ENCODE measurements at regions not wholly inside any gene's neighbourhood (a gene's known extent, or its start where the extent isn't known, plus 50 kb on each side); places are given as distances from the start of the nearest gene placed in this dataset.

GRCh38 chr5:69024241-69024651 lies 69.6 kb upstream of the SLC30A5 start:
- FAIRE-seq: no peak
- peak; percentile 58 for DNase-seq (ENCODE audit: low read depth)
- Histone ChIP-seq H3K27me3 (ENCODE audit: control insufficient read depth, insufficient read depth, low read length) (peaks cover 2% of the 10 kb centered on the region), H3K4me3 (ENCODE audit: low read depth, low read length) (no peak overlapping the region), H3K36me3 (ENCODE audit: control insufficient read depth, insufficient read depth, low read length) (no peaks in the 10 kb centered on the region)
- TF ChIP-seq CTCF (IDR thresholded peaks at IDR 0.05; ENCODE audit: insufficient read depth, low read length, severe bottlenecking): peak; percentile 67

- FAIRE-seq (no peak), DNase-seq (ENCODE audit: low read depth) (no peak)
- Histone ChIP-seq H3K4me3 (ENCODE audit: low read depth, low read length) (no peak overlapping the region), H3K36me3 (ENCODE audit: control insufficient read depth, insufficient read depth, low read length) (no peaks in the 10 kb centered on the region), H3K27me3 (ENCODE audit: control insufficient read depth, insufficient read depth, low read length) (no peaks in the 10 kb centered on the region)
- no peak for TF ChIP-seq CTCF (IDR thresholded peaks at IDR 0.05; ENCODE audit: insufficient read depth, low read length, severe bottlenecking)
These were observed 64.5 kb upstream of the SLC30A5 start for GRCh38 chr5:69029292-69029691.

GRCh38 chr5:69030358-69031062 lies 63.3 kb upstream of the SLC30A5 start:
- H3K36me3 ChIP-seq (ENCODE audit: control insufficient read depth, insufficient read depth, low read length): no peaks in the 10 kb centered on the region
- DNase-seq (ENCODE audit: low read depth): no peak
- FAIRE-seq: no peak
- H3K27me3 ChIP-seq (ENCODE audit: control insufficient read depth, insufficient read depth, low read length): no peaks in the 10 kb centered on the region
- TF ChIP-seq CTCF (IDR thresholded peaks at IDR 0.05; ENCODE audit: insufficient read depth, low read length, severe bottlenecking): no peak
- no peak overlapping the region for H3K4me3 ChIP-seq (ENCODE audit: low read depth, low read length)

- no peak for FAIRE-seq
- Histone ChIP-seq H3K27me3 (ENCODE audit: control insufficient read depth, insufficient read depth, low read length) (no peaks in the 10 kb centered on the region), H3K36me3 (ENCODE audit: control insufficient read depth, insufficient read depth, low read length) (no peaks in the 10 kb centered on the region), H3K4me3 (ENCODE audit: low read depth, low read length) (no peak overlapping the region)
- TF ChIP-seq CTCF (IDR thresholded peaks at IDR 0.05; ENCODE audit: insufficient read depth, low read length, severe bottlenecking): no peak
- no peak for DNase-seq (ENCODE audit: low read depth)
These were observed 61.8 kb upstream of the SLC30A5 start for GRCh38 chr5:69032009-69032408.

GRCh38 chr5:69033690-69034089 lies 60.1 kb upstream of the SLC30A5 start:
- peak; percentile 39 for DNase-seq (ENCODE audit: low read depth)
- Histone ChIP-seq H3K36me3 (ENCODE audit: control insufficient read depth, insufficient read depth, low read length) (no peaks in the 10 kb centered on the region), H3K4me3 (ENCODE audit: low read depth, low read length) (no peak overlapping the region), H3K27me3 (ENCODE audit: control insufficient read depth, insufficient read depth, low read length) (no peaks in the 10 kb centered on the region)
- no peak for FAIRE-seq
- TF ChIP-seq CTCF (IDR thresholded peaks at IDR 0.05; ENCODE audit: insufficient read depth, low read length, severe bottlenecking): no peak

- TF ChIP-seq CTCF (IDR thresholded peaks at IDR 0.05; ENCODE audit: insufficient read depth, low read length, severe bottlenecking): no peak
- H3K27me3 ChIP-seq (ENCODE audit: control insufficient read depth, insufficient read depth, low read length): no peaks in the 10 kb centered on the region
- FAIRE-seq (no peak), DNase-seq (ENCODE audit: low read depth) (no peak)
- no peaks in the 10 kb centered on the region for H3K36me3 ChIP-seq (ENCODE audit: control insufficient read depth, insufficient read depth, low read length)
- H3K4me3 ChIP-seq (ENCODE audit: low read depth, low read length): no peak overlapping the region
These were observed 58.9 kb upstream of the SLC30A5 start for GRCh38 chr5:69034898-69035297.

Data from bronchial epithelial cell (primary cell).